Nephron (organoid): ENCODE measurements at regions not wholly inside any gene's neighbourhood (a gene's known extent, or its start where the extent isn't known, plus 50 kb on each side); places are given as distances from the start of the nearest gene placed in this dataset.

ENCODE experiments used
- H3K27ac Mint-ChIP-seq, 3 experiments: 2 replicates each; pipeline ENCODE4 v1.8.0; 2020; ENCODE audit warnings: mixed read lengths in 3 of 3, mild to moderate bottlenecking in 2 of 3, moderate library complexity in 1 of 3
- H3K27me3 Mint-ChIP-seq: 2 replicates; pipeline ENCODE4 v1.8.0; 2021; ENCODE audit warnings: low read depth, mild to moderate bottlenecking, moderate library complexity, mixed read lengths
- H3K36me3 Mint-ChIP-seq: 2 replicates; pipeline ENCODE4 v1.8.0; 2020; ENCODE audit warnings: low read depth, mixed read lengths
- H3K4me1 Mint-ChIP-seq: 2 replicates; pipeline ENCODE4 v1.8.0; 2020; ENCODE audit warnings: mixed read lengths
- H3K4me3 Mint-ChIP-seq, 3 experiments: 2 replicates each; pipeline ENCODE4 v1.8.0; 2020; ENCODE audit warnings: mild to moderate bottlenecking in 3 of 3, mixed read lengths in 3 of 3, moderate library complexity in 2 of 3
- H3K9me3 Mint-ChIP-seq: 2 replicates; pipeline ENCODE4 v1.8.0; 2020; ENCODE audit warnings: mixed read lengths
- TF ChIP-seq, protein P1 (sequence below), 3 experiments: fragments of 200-600 bp; sonication (generic); IDR thresholded peaks; one replicate each; pipeline ENCODE4 v1.5.0; 2021; ENCODE audit warnings: antibody characterized with exemption in 3 of 3; ENCODE audit not compliant: unreplicated experiment in 3 of 3

DNA sequence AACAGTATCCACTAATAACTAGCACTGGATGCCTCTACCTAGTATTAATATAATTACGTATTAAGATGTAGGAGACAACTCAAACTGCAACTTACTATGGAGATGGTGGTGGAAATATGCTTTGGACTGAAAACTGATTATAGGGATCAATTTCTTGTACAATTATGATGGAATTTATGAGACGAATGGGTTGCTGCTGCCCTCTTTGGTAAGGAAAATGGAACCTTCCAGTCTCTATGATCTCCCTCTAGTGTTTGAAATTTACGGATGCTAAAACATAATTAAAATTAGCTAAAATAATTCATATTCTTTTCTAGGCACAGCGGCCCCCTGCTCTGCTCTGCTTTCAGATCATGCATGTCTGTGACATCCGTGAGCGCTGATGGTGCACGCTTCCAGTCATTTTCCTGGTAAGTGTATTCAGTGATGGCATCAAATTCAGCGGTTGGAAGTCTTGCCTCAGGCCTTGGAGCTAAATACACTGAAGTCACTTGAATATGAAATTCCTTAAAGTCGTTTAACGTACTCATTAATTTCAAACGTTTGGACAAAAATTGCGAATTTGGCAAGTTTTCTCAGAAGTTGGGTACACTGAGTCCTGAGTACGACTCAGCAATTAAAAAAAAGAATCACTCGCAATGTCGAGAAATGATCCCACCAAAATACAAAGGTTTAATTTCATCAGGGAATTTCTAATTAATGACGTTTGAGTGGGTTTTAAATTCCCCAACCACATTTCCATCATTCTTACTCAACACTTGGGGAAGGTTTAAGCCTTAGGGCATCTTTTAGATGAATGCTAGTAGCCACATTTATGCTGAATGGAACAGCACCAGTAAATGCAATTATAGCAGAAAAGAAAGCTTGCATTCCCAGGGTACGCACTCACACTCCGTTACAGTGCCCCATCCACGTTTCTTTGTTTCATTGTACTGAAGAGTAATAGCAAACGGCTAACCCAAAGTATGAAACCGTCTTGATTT lies 132.6 kb downstream of the NR2F2 start:
- no peaks in the 10 kb centered on the region for H3K9me3 Mint-ChIP-seq
- H3K27me3 Mint-ChIP-seq: no peaks in the 10 kb centered on the region
- H3K36me3 Mint-ChIP-seq: no peaks in the 10 kb centered on the region
- no peak overlapping the region for H3K4me3 Mint-ChIP-seq
- TF ChIP-seq, protein P1, sequence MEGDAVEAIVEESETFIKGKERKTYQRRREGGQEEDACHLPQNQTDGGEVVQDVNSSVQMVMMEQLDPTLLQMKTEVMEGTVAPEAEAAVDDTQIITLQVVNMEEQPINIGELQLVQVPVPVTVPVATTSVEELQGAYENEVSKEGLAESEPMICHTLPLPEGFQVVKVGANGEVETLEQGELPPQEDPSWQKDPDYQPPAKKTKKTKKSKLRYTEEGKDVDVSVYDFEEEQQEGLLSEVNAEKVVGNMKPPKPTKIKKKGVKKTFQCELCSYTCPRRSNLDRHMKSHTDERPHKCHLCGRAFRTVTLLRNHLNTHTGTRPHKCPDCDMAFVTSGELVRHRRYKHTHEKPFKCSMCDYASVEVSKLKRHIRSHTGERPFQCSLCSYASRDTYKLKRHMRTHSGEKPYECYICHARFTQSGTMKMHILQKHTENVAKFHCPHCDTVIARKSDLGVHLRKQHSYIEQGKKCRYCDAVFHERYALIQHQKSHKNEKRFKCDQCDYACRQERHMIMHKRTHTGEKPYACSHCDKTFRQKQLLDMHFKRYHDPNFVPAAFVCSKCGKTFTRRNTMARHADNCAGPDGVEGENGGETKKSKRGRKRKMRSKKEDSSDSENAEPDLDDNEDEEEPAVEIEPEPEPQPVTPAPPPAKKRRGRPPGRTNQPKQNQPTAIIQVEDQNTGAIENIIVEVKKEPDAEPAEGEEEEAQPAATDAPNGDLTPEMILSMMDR (IDR thresholded peaks at IDR 0.05; ENCODE audit: unreplicated experiment in 3 of 3): no peak
- no peak overlapping the region for H3K27ac Mint-ChIP-seq
- H3K4me1 Mint-ChIP-seq: no peaks in the 10 kb centered on the region

DNA sequence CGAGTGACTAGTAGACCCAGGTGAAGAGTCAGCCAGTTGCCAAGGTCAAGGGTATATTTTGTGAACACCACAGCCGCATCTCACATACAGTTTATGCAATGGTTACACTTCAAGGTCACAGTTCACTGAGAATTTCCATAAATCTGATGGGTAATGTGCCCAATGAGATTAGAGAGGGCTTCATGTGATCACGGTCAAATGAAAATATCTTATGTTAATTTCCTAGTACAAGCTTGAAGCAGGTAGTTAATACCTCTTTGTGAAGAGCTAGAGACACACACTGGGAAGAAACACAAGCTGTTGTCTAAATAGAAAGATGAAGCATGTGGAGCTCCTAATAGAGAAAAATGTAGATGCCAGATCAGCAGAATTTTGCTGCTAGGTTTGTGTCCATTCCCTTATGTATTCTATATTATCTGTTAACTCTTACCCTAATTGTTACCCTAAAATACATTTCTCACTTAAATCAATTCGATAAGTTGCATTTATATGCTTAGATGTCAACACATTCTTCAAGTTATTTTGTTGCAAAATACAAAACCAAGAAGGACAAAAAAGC lies 136.0 kb downstream of the NR2F2 start:
- TF ChIP-seq, protein P1 (IDR thresholded peaks at IDR 0.05; ENCODE audit: unreplicated experiment in 3 of 3): no peak
- Mint-ChIP-seq H3K36me3 (no peaks in the 10 kb centered on the region), H3K27ac (no peak overlapping the region), H3K4me1 (no peaks in the 10 kb centered on the region), H3K4me3 (no peak overlapping the region), H3K27me3 (peaks cover 5% of the 10 kb centered on the region), H3K9me3 (no peaks in the 10 kb centered on the region)

GRCh38 chr15:96468036-96468435 lies 137.5 kb downstream of the NR2F2 start:
- Mint-ChIP-seq H3K4me3 (no peak overlapping the region), H3K36me3 (no peaks in the 10 kb centered on the region), H3K27ac (no peak overlapping the region), H3K27me3 (peaks cover 12% of the 10 kb centered on the region), H3K4me1 (no peaks in the 10 kb centered on the region), H3K9me3 (no peaks in the 10 kb centered on the region)
- TF ChIP-seq, protein P1 (IDR thresholded peaks at IDR 0.05; ENCODE audit: unreplicated experiment in 3 of 3): no peak

GRCh38 chr15:96470681-96471310 lies 140.3 kb downstream of the NR2F2 start:
- Mint-ChIP-seq H3K4me3 (no peak overlapping the region), H3K27me3 (peaks cover 12% of the 10 kb centered on the region), H3K27ac (no peak overlapping the region), H3K36me3 (no peaks in the 10 kb centered on the region), H3K9me3 (no peaks in the 10 kb centered on the region), H3K4me1 (no peaks in the 10 kb centered on the region)
- TF ChIP-seq, protein P1 (IDR thresholded peaks at IDR 0.05; ENCODE audit: unreplicated experiment in 3 of 3): no peak

GRCh38 chr15:96472681-96473080 lies 142.2 kb downstream of the NR2F2 start:
- Mint-ChIP-seq H3K4me1 (no peaks in the 10 kb centered on the region), H3K4me3 (no peak overlapping the region), H3K27me3 (peaks cover 12% of the 10 kb centered on the region), H3K9me3 (no peaks in the 10 kb centered on the region), H3K36me3 (no peaks in the 10 kb centered on the region), H3K27ac (no peak overlapping the region)
- TF ChIP-seq, protein P1 (IDR thresholded peaks at IDR 0.05; ENCODE audit: unreplicated experiment in 3 of 3): no peak
